Vagina (tissue), 2 donors: ENCODE measurements at regions not wholly inside any gene's neighbourhood (a gene's known extent, or its start where the extent isn't known, plus 50 kb on each side); places are given as distances from the start of the nearest gene placed in this dataset.
A peak's percentile ranks its signal among the peaks of the same experiment; 100 is the strongest.

Experiments used
- POLR2AphosphoS5 ChIP-seq, 2 donors: sonication (generic); formaldehyde crosslinking; IDR thresholded peaks; one replicate each; pipeline ENCODE4 v1.9.0; 2017; ENCODE audit warnings: antibody characterized with exemption in 2 of 2, mild to moderate bottlenecking in 2 of 2, low read depth in 1 of 2; ENCODE audit not compliant: insufficient read depth in 1 of 2
- TF ChIP-seq, protein P1 (sequence below), 3 experiments: fragments of 450-650 bp in 2 of 3; fragments of 200-600 bp in 1 of 3; sonication (generic) in 1 of 3; IDR thresholded peaks; one replicate each; pipeline ENCODE4 v1.5.1; 2017 to 2019; ENCODE audit warnings: antibody characterized with exemption in 3 of 3, mild to moderate bottlenecking in 2 of 3, moderate library complexity in 2 of 3

DNA sequence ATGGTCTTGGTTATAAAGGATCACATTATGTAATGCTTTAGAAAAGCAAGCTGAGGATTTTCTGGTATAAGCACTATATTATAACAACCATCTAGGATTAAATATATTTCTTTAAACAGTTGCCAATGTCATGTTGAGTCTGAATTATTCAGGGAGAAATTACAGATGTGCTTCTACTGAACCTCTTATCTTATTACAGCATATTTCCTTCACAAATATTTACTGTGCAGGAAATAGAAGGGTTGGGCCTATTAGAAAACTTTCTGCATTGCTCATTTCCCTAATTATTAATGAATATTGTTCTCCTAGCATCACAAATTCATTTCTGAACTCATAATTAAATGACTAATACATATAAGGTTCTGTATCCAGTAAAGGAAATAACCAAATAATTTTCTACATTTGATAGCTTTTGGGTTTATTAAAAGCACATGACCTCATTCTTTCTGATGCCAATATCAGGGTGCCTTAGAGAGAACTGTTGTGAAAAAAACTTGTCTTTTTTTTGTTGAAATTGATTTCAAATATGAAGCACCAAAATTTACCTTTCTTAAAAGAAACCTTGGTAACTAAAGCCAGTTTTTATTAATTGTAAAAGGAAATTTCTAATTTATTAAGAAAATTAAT is 476.8 kb upstream of the PTGER4 start:
- TF ChIP-seq, protein P1, sequence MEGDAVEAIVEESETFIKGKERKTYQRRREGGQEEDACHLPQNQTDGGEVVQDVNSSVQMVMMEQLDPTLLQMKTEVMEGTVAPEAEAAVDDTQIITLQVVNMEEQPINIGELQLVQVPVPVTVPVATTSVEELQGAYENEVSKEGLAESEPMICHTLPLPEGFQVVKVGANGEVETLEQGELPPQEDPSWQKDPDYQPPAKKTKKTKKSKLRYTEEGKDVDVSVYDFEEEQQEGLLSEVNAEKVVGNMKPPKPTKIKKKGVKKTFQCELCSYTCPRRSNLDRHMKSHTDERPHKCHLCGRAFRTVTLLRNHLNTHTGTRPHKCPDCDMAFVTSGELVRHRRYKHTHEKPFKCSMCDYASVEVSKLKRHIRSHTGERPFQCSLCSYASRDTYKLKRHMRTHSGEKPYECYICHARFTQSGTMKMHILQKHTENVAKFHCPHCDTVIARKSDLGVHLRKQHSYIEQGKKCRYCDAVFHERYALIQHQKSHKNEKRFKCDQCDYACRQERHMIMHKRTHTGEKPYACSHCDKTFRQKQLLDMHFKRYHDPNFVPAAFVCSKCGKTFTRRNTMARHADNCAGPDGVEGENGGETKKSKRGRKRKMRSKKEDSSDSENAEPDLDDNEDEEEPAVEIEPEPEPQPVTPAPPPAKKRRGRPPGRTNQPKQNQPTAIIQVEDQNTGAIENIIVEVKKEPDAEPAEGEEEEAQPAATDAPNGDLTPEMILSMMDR (IDR thresholded peaks at IDR 0.05): no peak
- TF ChIP-seq POLR2AphosphoS5 (IDR thresholded peaks at IDR 0.05; ENCODE audit: insufficient read depth in 1 of 2, low read depth in 1 of 2): peak in 1 of 2 donors; percentile 65
